ENCODE measurements at regions not wholly inside any gene's neighbourhood (a gene's known extent, or its start where the extent isn't known, plus 50 kb on each side); places are given as distances from the start of the nearest gene placed in this dataset.

DNA sequence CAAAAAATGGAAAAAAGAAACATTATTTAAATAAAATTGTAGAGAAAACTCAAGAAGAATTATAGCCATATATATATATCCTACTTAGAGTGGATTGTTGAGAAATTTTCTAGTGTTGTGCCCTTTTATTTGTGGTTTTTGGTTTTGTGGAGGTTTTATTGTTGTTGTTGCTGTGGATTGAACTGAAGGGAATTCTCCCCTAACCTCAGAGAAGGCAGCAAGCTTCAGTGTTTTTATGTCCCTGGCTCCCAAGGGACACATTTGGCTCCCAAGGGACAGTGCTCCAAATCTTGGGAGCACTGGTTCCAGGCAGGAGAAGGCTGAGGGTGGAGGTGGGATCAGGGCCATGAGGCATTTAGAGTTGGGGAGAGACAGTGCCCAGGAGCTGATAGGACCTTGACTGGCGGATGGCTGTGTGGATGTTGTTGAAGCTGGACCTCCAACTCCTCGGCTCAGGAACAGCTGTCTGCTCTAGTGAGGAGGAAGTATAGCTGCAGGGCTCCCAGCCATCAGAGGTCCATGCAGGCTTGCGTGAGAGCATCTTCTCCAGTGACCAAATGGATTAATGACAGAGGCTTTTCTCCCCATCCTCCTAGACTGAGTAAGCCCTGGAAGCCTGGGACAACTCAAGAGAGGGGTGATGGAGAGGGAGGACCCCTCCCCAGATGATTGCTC is 100.5 kb downstream of the TEX35 start:
- no peak for TF ChIP-seq POLR2A (IDR thresholded peaks at IDR 0.05; ENCODE audit: low read length)
- TF ChIP-seq GATA1 (IDR thresholded peaks at IDR 0.05; ENCODE audit: low read depth, low read length), result no peak
